COLO668 (cell line): ENCODE measurements at regions not wholly inside any gene's neighbourhood (a gene's known extent, or its start where the extent isn't known, plus 50 kb on each side); places are given as distances from the start of the nearest gene placed in this dataset.
A peak's percentile ranks its signal among the peaks of the same experiment; 100 is the strongest.

Source experiments
- DNase-seq: peaks from one replicate; lab custom pipeline; 2025; ENCODE audit not compliant: unreplicated experiment; lab: John Stamatoyannopoulos, UW

- no peak for DNase-seq
These were observed 178.4 kb downstream of the MACROH2A1 start for GRCh38 chr5:135220394-135221186.

GRCh38 chr5:135219868-135220267 is 179.2 kb downstream of the MACROH2A1 start:
- no peak for DNase-seq

GRCh38 chr5:135218790-135219568 is 180.1 kb downstream of the MACROH2A1 start:
- no peak for DNase-seq

- DNase-seq = no peak
These were observed 180.6 kb downstream of the MACROH2A1 start for GRCh38 chr5:135218486-135218755.

- DNase-seq = no peak
These were observed 181.2 kb downstream of the MACROH2A1 start for GRCh38 chr5:135217669-135218485.

- DNase-seq = no peak
These were observed 182.3 kb downstream of the MACROH2A1 start for GRCh38 chr5:135216471-135217343.

GRCh38 chr5:135215617-135216470 is 181.8 kb upstream of the PITX1 start:
- DNase-seq = no peak

- no peak for DNase-seq
These were observed 181.0 kb upstream of the PITX1 start for GRCh38 chr5:135214897-135215616.

- peak; percentile 18 for DNase-seq
These were observed 179.6 kb upstream of the PITX1 start for GRCh38 chr5:135213466-135214239.

- no peak for DNase-seq
These were observed 179.0 kb upstream of the PITX1 start for GRCh38 chr5:135213027-135213386.

GRCh38 chr5:135212361-135213026 is 178.5 kb upstream of the PITX1 start:
- DNase-seq = no peak

GRCh38 chr5:135211791-135212190 is 177.8 kb upstream of the PITX1 start:
- no peak for DNase-seq

- no peak for DNase-seq
These were observed 177.2 kb upstream of the PITX1 start for GRCh38 chr5:135211083-135211790.

- no peak for DNase-seq
These were observed 176.4 kb upstream of the PITX1 start for GRCh38 chr5:135210286-135211055.

- peak; percentile 56 for DNase-seq
These were observed 175.1 kb upstream of the PITX1 start for GRCh38 chr5:135208903-135209721.

GRCh38 chr5:135208555-135208902 is 174.5 kb upstream of the PITX1 start:
- DNase-seq = no peak
